SHP77 treated with DMSO at 0.1 percent for 48 hours (cell line): ENCODE measurements at regions not wholly inside any gene's neighbourhood (a gene's known extent, or its start where the extent isn't known, plus 50 kb on each side); places are given as distances from the start of the nearest gene placed in this dataset.
"Not testable (repeated sequence)": the region's sequence is repeated elsewhere in the genome, so short reads cannot be mapped to it uniquely, and the experiment has no call there.

Experiments used
- DNase-seq: peaks from one replicate; lab custom pipeline; 2025; lab: John Stamatoyannopoulos, UW

DNA sequence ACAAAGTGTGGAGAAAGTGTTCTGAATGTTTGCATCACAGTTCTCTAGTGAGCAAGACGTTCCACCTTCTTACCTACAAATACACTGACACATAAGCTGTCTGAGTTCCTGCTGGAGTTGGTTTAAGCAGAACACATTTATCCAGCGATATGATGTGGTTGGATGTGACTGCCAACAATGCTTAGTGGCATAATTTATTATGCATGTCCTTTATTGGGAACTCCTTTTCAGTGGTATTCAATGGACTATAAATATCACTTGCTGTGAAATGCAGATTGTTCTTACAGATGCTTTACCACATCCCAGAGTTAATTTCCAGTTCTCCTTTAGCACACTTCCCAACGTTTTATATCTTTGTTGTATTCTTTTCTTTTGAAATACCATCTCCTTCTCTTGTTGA lies 222.2 kb downstream of the LURAP1L start:
- no peak for DNase-seq

DNA sequence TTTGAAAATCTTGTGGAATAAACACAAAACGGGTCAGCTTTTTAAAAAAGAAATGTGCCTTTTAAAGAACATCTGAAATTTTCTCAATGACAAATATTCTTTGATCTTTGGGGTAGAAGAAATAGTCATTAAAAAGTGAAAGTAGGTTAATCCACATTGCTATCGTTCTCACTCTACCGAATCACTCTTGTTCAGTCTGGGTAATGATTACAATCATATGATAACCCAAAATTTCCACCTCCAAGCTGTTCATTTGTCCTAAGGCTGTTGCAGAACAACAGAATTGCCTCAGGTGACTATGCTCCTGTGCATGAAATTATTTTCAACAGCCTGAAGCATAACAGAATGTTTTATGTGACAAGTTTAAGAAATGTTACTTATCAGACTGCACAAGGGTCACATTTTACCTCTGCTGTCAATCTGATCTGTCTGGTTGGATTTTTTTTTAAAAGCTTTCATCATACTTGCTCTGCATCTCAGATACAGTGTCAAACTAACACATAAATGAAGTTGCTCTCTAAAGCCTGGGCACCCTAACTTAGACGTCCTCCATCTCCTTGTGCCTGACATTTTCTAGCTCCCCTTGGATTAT lies 227.3 kb downstream of the LURAP1L start:
- no peak for DNase-seq

DNA sequence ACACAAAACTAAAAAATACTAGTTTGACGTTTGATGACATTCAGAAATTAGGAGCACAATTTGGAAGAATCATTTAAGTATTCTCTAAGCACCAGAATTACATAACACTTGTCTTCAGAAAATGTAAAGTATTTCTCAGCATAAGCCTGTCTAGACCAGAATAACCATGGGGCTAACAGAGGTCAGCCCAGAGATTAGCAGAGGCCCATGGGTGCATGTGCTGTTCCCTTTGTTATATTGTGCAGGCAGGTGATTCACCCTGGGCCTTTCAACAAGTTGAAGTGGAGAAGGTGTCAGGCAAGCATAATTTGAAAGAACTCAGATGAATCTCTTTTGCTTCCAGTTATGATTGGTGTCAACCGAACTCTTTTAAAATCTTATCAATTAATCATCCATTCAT lies 227.9 kb downstream of the LURAP1L start:
- DNase-seq, result no peak

DNA sequence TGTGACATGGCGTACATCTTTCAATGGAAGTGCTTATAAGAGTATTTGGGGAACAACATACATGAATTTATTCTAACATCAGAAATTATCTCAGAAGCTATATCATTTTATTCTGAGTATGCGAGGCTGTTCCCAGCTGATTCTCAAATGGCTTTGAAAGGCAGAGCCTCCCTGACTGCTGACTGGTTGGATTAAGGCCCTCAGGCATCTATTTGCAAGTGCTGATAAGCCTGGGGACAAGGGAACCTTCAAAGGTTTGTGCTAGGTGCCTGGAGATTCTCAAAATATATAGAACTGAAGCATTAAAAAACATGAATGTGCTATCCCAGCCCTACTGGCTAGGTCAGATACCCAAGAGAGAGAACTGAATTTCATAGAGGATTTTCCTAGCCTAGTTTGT lies 235.1 kb downstream of the LURAP1L start:
- DNase-seq, result no peak

DNA sequence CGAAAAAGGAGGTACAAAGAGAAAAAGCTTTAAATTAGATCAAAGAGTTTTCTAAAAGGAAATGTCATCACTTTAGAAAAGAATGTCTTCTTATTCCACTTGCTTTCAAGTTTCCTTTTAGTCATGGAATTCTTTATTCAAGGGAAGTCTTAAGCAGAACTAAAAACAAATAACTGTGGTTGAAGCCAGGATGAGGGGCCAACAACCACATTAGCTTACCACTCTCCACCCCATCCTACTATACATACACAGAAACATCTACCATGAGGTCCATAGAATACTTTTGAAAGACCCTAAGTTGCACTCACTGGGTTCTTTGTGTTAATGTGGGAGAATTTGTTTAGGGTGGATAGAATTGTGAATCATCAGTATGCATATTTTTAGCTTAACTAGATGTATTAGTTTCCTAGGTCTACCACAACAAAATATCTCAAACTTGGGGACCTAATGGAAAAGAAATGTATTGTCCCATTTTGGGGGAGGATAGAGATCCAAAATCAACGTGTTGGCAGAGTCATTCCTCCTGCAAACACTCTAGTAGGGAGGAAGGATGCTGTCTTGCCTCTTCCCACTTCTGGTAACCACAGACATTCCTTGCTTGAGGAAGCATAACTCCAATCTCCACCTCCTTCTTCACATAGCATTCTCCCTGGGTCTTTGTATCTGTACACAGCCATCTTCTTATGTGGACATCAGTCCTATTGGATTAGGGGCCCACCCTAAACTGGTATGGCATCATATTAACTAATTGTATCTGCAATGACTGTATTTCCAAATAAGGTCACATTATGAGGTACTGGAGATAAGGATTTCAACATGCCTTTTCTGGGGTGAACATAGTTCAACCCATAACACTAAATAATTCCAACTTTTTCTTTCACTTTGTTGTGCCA lies 239.4 kb downstream of the LURAP1L start:
- no peak for DNase-seq

DNA sequence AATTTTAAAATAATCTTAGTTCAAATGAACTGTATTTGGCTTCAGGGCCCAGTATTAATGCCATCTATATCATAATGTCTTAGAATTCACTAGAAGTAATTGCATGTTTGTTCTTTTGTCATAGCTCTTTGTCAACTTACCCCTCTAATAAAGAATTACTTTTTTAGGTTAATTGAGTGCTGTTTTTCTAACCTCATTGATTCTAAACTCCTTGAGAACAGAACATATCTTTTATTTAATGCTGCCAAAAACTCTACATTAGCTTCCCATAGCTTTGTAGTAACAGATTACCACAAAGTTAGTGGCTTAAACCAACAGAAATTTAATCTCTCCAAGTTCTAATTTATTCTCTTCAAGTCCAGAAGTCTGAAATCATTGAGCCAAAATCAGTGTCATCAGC lies 242.4 kb downstream of the LURAP1L start:
- DNase-seq, result no peak

DNA sequence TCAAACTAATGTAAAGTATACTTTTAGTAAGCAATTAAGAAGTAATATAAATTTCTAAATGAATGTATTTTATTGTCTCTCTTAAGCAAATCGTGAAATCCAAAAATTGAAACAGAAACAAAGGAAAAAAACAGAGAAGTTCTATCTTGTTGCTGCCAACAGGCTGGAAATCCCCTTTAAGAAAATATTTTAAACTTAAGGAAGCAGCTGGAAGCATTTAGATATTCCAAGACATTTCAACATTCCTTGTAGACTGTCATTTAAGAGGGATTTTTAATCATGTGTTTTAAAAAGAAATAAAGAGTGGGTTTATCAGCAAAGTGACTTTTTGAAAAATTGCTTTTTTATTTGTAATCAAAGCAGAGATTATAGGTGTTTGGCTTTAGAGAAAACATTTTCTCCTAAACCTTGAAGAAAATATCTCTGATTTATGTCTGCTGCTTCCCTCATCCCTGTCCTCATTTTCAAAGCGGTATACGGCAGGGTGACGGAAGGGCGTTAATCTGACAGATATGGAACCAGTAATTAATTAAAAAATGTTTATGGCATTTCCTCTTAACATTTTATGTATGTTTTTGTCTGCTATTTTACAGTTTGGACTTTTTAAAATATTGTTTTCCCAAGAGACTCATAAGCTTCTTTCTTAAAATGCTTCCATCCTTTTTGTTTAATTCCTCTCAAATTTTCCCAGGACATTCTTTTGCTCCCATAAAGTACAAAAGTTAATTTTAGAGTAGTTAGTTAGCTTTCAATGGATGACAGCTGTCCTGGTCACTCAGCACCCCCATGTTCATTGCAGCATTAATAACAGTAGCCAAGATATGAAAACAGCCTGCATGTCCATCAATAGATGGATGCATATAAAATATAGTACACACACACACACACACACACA lies 245.6 kb downstream of the LURAP1L start:
- DNase-seq, result no peak

DNA sequence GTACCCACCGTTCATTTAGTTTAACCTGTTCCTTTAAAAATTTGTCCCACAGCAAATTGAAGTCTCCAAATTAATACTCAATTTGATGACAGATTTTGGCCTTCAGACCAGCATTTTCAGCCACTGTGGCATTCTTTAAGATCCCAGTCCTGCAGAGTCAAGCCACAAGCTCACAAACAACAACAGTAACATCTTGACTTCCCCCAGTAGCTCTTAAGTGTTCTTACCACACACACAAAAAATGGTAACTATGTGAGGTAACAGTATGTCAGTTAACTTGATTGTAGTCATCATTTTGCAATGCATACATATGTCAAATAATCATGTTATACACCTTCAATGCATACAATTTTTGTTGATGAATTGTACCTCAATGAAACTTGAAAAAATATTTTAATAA lies 247.9 kb downstream of the LURAP1L start:
- no peak for DNase-seq

DNA sequence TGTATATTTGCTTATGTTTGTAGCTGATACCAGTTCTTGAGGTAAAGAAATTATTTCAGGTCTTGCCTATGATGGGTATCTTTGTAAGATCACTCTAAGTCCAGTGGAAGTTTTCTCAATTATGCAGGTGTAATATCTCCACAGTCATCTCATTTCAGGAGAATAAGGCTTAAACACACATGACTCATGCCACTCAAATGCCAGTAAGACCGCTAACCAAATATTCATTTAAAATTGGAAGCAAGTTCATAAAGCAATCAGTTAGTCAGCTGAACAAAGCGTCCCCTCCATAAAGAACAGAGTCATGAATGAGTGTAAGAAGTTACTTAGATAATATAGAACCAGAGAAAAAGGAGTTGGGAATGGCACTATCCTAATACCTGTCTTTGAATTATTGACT lies 248.7 kb downstream of the LURAP1L start:
- DNase-seq, result no peak

DNA sequence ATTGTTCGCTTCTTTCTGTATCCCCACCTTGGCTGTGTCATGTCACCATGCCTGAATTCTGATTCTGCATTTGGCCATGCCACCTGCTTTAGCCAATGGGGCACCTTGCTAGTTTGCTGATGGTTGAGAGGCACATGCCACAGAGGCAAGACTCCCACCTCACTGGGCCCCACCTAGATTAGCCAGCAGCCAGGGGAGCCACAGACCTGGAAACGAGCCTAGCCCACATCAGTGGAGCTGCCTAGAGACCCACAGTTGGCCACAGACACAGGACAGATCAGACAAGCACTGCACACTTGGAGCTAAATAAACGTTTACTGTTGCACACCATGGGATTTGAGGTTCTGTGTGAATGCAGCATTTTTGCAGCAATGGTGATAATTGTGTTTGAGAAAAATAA lies 252.1 kb downstream of the LURAP1L start:
- DNase-seq, result no peak

DNA sequence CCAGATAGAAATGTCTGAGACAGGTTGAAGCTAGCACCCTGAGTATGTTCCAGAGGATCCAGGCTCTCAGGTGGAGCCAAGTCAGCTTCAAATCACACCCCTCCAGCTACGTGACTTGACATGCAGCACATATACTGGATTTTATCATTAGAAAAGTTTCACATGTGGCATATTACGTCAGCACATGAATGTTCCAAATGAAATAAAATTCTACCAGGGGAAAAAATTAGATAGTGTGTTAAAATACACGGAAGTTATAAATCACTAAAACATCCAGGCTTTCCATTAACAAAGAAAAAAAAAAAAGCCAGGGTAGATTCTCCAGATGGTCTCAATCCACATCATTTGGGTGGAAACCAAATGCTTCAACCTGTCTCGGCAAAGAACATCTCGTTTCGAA lies 251.6 kb downstream of the MPDZ start:
- no peak for DNase-seq

DNA sequence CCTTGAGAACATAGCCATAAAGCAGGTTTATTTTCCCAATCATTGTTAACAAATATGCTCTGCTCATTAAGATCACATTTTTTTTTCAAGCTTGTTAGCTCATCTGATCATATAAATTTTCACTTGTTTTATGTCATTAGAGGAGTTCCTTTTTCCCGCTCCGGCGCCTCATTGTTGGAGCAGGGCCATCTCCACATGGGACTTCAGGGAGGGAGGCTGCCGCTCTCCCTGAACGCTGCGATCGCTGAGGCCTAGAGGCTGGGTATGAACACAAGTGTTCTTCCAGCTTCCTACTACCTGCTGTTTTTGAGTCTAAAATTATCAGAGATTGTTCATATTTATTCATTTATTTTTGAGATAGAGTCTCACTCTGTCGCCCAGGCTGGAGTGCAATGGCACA lies 246.9 kb downstream of the MPDZ start:
- no peak for DNase-seq

DNA sequence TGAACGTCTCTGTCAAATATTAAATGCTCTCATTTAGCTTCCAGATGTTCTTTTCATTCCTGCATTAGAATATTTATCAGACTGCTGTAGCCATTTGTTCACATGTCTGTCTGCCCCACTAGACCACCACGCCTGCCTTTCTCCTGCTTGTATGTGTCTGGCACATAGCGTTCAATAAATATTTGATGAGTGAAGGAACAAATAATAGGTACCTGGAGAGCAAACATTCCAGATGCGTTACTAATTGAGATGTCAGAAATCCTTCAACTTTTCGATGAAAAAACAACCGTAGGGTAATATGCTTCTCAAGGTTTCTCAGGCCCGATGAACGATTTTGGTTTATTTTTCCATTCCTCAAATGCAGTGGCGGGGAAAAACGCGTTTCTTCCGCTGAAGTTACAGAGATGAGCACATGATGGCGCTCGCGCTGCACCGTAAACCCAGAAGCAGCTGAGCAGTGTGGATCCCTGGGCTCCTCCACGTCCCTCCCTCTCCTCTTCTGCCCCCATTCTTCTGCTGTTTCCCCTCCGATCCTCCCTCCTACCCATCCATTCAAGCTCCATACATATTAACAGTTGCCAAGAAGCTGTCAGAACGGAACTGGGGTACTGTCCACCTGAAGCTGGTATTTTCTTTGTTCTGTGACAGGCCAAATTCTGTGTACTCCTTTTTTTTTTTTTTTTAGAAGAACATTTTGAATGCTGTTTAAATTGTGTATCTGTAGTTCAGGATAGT lies 245.4 kb downstream of the MPDZ start:
- DNase-seq, result peak; percentile 50

DNA sequence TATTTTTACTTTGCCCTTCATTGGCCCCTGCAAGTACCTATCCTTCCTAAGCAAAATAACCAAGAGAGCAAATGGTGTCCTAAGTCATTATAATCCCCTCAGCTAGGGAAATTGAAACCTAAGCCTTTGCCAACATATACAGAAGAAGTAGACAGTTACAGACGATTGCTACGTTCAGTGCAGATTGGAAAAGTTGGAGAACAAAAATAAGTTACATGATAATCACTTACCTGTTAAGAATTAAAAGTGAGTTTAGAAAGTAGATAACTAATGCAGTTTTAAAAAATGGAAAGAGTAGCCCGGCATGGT lies 244.8 kb downstream of the MPDZ start:
- DNase-seq, result no peak

DNA sequence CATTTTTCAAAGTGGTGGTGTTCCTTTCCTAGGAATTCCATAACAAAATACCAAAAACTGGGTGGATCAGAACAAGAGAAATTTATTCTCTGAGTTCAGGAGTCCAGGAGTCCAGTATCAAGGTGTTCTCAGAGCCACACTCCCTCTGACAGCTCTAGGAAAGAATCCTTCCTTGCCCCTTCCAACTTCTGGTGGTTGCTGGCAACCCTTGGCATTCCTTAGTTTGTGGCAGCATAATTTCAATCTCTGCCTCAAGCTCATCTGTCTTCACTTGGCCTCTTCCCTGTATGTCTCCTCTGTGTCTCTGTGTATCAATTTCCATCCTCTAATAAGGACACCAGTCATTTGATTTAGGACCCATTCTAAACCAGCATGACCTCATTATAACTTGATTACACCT lies 243.7 kb downstream of the MPDZ start:
- DNase-seq, result no peak

DNA sequence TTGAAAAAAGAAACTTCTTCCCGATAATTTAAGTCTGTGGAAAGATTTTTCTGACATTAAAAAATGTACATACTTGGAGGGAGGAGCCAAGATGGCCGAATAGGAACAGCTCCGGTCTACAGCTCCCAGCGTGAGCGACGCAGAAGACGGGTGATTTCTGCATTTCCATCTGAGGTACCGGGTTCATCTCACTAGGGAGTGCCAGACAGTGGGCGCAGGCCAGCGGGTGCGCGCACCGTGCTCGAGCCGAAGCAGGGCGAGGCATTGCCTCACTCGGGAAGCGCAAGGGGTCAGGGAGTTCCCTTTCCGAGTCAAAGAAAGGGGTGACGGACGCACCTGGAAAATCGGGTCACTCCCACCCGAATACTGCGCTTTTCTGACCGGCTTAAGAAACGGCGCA lies 241.7 kb downstream of the MPDZ start:
- DNase-seq, result not testable (repeated sequence)

DNA sequence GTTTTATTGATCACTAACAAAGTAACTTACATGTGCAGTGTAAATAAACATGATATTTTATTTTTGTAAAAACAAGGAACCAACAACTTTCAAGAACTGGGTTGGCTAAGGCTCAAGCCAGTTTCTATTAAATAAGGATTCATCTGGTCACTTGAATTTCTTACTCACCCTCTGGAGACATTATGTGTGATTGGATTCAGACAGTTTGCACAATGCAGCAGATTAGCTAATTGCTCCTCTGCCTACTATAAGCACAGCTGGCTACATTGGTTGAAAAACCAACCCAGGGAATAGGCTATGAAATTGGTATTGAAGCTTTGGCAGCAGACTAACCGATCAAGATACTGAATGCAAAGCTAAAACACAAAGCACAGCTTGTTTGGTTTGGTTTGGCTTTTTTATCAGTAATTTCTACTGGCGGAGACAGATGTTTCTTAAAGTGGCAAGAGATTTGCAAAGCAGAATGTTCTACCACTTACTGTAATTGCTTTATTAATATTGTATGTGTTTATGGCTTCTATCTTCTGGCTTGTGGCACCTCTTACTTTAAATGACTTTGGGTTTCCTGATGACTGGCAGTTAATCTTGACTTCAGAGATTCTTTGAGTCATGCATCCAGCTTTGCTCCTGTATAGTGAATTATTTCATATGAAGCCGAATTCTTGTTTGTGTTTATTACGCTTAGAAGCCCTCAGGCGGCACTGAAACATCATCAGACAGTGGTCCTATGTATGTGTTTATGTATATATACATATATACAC lies 231.5 kb downstream of the MPDZ start:
- no peak for DNase-seq

DNA sequence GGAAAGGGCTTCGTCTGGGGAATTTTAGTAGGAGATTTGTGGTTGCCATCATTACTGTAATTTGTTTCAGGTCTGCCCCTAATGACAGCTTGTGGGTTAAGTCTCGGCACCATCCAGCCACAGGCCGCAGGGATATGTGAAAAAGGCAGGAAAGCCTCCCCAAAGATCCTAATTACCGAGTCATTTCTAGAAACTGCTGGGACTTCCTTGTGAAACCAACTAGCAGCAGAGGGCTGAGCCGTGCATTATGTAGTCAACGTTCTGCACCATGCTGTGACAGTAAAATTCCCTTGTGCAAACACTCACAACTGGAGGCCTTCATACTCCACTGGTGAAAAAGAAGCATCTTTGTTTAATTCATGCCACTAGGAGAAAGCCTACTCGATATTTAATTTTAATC lies 230.3 kb downstream of the MPDZ start:
- no peak for DNase-seq

DNA sequence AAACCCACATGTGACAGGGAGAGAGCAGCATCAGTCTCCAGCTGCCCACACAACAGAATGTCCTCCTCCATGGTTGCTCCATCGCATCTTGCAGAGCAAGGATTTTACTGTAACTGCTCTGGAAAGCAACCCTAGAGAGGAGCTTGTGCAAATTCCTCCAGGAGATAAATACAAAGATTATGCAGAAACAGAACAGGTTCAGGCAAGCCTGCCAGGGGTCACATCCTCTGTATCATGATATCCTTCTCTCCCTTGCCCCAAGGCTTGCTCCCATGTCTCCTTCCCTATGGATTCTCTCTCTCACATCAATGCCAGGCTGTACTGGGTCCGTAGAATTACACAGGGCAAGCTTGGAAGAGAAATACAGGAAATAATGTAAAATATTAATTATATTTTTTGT lies 226.0 kb downstream of the MPDZ start:
- DNase-seq, result no peak

DNA sequence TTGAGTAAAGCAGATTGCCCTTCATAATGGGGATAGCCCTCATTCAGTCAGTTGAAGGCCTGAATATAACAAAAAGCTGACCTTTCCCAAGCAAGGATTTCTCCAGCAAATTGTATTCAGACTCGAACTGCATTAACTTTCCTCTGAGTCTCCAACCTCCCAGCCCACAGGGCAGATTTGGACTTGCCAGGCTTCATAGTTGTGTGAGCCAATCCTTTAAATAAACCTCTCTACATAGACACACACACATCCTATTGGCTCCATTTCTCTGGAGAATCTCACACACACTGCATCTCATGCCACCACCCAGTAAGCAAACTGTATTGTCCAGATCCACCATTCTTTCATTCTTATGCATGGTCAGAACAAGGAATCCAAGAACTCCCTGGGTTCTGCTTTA lies 225.1 kb downstream of the MPDZ start:
- no peak for DNase-seq
